Limb (tissue), 2 donors: ENCODE measurements at regions not wholly inside any gene's neighbourhood (a gene's known extent, or its start where the extent isn't known, plus 50 kb on each side); places are given as distances from the start of the nearest gene placed in this dataset.
"Not testable (repeated sequence)": the region's sequence is repeated elsewhere in the genome, so short reads cannot be mapped to it uniquely, and the experiment has no call there.

Experiments
- DNase-seq, 2 donors: peaks; one replicate each; pipeline ENCODE4 v3.0.0-alpha.2; 2016; ENCODE audit errors: extremely low spot score in 2 of 2

DNA sequence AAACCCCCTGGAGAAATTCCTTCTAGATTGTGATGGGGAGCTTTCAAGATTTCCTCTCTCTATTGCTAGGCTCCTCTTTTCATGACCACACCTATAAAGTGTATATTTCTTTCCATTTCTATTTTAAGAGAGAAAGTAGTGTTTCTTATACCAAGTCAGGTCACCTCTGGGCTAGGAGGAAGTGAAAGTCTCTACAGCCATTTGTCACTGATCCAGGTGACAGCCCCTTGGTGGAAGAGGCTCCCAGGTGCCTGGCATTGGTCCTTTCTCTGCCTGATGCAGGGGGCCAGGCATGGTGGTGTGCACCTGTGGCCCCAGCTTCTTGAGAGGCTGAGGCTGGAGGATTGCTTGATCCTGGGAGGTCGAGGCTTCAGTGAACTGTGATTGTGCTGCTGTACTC, 64.7 kb downstream of the DHCR7 start:
- no peak for DNase-seq

DNA sequence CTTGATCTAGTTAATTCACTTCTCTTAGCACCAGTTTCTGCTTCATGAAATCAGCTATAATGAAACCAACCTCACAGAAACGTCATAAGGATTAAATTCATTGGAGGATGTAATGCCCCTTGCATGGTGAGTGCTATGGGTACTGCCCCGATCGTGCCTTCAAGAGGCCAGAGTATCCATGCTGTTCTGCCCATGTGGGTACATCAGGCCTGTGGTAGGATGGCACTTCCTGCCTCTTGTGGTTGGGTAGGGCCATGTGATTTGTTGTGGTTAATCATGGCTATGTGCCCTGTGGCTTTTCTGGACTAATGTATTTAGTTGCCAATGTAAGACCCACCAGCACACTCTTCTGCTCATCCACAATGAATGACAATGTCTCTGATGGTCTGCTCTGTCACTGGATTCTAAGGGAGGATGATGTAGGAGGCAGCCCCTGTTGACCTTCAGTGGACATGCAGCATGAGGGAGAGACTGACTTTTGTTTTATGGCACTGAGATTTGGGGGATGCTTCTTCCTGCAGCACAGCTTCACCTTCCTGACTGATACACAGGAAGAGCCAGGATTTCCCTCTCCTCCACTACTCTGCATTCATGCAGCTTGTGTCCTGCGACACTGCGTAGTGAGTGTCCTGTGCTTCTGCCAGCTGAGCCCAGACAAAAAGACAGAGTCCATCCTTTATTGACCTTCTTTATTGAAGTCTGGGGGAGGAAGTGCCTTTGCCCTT, 66.2 kb downstream of the DHCR7 start:
- DNase-seq, result no peak

DNA sequence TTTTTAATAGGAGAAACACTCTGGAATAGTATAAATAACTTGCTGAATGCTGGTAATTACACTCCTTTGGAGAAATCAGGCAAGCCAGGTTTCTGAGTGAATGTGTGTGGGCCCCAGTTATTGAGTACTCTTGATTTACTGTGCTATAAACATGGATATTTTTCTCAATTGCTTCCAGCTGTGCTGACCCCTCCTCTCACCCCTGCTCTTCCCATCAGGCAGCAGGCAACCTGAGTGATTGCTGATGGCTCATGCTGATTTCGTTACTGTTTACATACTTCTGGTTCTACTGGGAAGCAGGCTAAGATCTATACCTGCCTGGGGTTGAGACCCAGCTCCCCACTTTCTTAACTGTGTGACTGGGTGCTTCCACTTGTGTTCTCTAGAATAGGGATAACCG, 68.5 kb downstream of the DHCR7 start:
- DNase-seq, result no peak

DNA sequence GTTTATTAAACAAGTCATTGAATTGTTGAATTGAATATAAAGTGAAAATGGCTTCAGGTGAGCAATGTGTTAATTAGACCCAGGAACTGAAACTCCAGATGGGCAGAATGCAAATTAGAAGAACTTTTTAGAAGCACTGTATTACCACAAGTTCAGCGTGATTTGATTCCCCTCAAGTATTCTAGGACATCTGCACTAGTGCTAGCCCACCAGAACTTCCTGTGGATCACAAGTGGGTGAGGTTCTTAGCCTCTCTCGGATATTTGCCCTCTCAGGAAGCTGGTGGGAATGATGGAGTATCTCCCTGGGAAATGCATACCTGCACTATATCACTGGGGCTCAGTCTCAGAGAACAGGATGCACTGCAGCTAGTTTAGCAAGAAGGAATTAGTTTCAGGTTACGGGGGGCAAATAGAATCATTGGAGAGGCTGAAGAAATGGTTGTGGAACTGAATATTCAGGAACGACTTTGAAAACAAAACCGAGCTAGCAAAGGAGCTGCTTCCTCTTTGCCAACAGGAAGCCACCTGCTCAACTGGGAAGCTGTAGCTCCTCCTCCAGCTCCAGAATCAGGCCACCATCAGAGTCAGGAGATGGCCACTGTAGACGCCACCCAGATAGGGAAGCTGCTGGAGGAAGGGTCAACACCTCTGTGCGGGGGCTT, 74.3 kb downstream of the DHCR7 start:
- DNase-seq, result no peak

DNA sequence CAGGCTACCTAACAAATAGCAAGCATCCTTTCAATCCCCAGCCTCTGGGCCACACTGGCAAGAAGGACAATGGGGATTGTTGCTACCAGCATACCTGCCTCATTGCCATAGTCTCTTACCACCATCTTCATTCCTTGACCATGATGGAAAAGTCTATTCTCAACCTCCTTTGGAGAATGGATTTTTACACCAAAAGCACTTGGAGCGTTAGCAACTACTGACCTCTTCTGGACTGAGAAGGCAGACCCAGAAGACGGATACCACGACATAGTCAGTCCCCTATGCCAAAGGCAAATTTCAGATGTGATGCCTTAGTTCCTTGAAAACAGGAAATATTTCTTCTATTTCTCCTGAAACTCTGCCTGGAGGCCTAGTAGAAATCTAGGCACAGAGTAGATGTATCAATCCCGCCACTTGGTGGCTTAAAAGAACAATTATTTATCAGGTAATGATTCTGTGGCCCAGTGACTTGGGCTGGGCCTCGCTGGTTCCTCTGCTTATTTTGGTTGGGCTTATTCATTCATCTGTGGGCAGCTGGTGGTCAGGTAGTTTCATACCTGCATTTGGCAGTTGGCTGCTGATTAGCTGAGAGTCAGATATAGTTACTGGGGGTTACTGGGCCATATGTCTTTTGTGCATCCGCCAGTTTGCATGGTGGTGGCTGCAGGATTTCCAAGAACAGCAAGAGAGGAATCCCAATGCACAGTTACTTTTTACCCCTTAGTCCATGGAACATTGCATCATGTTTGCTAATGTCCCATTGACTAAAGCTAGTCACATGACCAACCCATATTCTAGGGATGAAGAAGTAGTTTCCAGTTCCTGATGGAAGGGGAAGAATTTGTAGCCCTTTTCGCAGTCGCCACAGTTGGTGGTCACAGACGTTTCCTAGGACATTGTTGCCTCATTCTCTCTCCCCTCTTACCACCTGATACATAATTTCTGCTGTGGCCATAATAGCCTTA, 75.2 kb downstream of the DHCR7 start:
- peak in 1 of 2 donors; percentile 38 for DNase-seq

DNA sequence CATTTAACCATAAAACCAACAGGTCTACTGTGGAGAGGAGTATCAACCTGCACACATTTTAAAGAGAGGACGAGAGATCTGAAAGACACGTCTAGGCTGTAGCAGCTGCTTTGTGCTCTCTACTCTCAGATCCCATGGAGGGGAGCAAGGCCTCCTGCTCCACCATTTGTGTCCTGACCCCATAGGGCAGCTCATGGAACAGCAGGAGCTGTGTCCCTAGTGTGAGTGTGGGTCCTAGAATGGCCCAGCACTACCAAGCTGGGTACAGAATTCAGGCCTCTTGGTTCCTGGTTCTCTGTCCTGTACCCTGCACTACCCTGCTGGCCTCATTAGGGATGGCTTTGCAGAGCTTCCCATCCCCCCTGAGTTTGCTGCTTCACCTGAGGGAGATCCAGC, 76.5 kb downstream of the DHCR7 start:
- DNase-seq, result no peak

DNA sequence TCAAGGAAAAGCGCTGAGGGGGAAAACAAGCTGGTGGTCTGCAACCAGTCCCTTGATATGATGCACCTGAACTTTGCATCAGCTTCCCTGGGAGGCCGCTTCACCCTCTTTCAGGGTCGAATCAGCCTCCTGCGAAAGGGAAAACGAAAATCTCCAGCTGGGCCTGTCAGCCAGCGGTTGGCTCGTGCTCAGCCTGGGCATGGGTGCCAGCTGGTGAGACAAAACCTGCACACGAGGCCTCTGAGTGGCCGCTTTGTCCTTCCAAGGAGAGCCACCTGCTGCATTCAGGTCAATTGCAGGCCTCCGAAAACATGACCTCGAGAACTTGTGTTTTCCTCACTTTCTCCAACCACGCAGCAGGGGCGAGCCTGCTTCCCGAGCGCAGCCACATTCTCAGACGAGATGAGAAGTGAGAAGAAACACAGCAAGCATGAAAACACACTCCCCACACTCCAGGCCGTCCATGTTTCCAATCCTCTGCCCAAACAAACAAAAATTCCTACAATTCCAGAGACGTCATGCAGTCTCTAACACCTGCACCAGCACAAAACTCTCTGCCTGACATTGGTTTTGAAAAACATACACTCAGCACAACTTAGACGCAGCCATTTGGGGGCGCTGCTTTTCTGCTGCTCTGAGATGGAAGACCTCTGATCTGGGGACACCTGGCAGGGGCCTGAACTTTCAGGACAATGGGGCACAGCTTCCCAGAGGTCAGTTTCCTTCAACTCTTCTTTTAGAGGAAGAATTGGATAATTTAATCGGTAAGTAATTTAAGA, 77.1 kb downstream of the DHCR7 start:
- no peak for DNase-seq

DNA sequence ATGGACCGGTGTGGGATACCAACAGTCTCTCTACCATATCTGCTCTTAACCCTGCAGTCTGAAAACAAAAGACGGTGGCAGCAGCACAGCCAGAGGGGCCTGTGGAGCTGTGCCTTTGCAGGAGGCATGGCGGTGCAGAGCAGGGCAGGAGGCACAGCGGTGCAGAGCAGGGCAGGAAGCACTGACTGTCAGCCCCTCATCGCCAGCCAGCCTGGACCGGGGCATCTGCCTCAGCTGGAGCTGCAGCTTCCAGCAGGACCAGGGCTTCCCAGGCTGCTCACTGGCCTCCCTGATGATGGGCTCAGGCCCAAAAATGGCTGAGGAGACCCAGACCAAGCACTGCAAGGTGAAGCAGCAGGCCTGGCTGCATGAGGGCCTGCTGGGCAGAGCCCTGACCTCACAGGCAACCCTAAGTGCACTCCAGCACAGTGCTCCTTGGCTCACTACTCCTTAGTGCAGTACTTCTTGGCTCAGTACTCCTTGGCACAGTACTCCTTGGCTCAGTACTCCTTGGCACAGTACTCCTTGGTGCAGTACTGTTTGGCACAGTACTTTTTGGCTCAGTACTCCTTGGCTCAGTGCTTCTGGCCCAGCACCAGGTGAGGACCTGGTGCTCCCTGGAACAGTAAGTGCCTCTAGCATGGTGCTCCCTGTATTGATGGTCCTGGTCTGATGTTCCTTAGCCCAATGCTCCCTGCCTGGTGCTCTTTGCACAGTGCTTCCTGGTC, 78.0 kb downstream of the DHCR7 start:
- DNase-seq, result no peak

DNA sequence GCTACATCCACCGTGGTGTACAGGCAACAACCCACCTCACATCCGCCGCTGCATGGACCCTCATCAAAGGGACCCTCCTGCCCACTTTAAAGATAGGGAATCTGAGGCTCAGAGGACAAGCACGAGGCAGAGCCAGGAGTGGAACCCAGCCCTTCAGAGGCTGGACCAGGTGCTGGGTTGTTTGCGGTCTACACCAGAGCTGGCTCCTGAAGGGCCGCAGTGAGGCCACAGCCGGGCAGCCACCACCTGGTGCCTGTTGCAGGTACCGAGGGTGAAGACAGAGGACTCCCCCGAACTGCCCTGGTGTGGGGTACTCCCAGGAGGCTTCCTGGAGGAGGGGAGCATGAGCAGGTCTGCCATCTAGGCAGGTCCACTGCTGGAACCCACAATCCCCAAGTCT, 78.8 kb downstream of the DHCR7 start:
- DNase-seq, result no peak

DNA sequence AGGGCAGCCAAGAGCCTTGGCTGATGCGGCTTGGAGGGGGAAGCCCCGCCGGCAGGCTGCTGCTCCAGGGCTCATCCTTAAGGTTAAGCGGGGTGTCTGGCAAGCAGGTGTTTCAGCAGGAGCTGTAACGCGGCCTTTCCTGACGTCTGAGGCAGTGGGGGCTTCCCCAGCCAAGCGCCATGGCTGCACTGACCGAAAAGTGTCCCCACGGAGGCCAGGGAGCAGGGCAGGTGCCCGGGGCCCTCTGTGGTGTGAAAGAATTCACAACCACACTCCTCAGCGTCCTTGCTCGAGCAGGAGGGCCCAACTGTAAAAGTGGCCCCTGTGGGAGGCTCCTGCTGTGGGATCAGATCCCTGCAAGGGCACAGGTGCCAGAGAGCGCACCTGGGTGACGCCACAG, 79.2 kb downstream of the DHCR7 start:
- DNase-seq, result no peak

DNA sequence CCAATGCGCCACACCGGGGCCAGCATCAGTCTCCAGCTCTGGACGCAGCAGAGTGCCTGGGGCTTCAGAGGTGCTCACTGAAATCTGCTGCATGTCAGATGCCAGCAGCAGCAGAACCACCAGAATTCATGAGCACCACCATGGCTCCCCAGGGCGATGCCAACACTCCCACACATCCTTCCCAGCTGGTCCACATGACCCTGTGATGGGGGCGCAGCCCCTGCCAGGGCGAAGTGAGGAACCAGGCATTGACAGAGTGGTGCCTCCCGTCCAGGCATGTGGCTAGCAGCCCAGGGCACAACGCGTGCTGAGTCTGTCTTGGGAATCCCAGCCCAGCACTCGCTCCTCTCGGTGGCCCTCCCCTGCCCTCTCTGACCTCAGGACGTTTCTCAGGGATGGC, 80.4 kb downstream of the DHCR7 start:
- no peak for DNase-seq

DNA sequence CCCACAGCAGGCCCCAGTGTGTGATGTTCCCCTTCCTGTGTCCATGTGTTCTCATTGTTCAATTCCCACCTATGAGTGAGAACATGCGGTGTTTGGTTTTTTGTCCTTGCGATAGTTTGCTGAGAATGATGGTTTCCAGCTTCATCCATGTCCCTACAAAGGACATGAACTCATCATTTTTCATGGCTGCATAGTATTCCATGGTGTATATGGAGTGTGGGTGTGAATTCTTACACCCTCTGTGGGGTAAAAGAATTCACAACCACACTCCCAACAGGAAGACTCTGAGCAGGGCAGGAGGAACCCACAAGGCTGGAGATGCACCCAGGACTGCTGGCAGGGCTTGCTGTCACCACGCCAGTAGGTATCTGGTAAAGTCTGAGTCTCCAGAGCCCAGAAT, 80.9 kb downstream of the DHCR7 start:
- DNase-seq, result not testable (repeated sequence)

DNA sequence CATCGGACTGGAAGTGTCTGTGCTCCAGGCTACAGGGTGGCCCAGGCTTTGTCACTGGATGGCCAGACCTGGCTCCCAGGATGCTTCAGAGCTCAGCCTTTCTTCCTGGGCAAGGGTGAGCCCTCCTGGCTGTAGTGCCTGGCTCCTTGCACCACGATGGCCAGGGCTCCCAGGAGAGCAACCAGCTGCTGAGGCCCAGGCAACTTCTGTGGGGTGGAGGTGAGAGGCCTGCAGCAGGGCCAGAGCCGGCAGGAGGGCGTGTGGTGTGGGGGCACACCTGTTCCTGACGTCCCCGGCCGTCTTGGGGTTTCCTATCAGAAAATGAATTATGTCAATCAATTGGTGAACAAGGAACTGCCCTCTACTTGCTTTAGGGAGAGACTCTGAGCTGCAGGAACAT, 82.1 kb downstream of the DHCR7 start:
- no peak for DNase-seq

DNA sequence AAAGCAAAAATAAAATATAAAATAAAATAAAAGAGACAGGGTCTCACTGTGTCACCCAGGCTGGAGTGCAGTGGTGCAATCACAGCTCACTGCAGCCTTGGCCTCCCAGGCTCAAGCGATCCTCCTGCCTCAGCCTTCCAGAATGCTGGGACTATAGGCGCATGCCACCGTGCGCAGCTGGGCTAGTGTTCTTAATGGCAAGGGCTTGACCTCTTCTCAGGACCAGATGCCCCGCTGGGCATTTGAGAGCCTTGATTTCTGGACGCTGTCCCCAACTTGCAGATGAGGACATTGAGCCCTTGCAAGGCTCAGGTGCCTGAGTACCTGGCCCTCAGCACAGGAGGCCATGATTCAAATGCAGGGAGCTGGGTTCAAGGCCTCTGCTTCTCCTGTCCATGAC, 82.6 kb downstream of the DHCR7 start:
- no peak for DNase-seq

DNA sequence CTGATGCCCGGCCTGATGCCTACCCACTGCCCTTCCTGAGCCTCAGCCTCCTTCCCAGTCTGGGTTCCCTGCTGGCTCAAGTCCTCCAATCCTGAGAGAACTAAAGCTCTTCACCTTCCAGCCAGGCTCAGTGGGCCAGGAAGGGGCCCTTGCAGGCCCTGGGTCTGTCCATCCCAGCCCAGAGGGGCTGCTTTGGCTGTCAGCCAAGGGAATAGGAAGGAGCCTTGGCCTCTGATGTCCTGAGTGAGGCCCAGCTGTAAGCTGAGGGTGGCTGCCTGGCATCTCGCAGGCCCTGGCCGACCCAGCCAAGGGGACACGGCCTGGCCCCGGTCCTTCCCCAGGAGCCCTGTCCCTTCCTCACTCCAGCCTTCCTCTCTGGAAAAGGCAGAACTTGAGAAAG, 83.4 kb downstream of the DHCR7 start:
- DNase-seq, result no peak

DNA sequence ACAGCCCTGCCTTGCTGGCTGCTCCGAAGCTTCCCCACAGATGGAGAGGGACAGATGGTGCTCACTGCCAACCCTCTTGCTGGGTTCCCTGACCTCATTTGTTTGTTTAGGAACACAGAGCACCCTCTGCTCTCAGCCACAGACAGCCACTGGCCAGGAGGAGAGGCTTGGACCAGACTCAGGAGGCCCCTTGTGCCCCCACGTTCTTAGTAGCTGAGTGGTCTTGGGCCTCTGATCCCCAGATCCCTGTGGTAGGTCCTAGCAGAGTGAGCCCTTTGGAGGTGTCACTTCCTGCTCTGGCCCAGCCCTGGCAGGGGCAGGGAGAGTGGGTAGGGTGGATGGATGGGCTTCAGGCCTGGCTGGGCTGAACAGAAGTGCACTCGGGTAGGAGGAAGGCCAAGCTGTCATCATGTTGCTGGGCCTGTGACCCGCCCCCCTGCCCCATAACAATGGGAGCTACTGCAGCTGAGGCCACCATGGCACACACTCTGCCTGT, 84.0 kb downstream of the DHCR7 start:
- DNase-seq, result no peak

DNA sequence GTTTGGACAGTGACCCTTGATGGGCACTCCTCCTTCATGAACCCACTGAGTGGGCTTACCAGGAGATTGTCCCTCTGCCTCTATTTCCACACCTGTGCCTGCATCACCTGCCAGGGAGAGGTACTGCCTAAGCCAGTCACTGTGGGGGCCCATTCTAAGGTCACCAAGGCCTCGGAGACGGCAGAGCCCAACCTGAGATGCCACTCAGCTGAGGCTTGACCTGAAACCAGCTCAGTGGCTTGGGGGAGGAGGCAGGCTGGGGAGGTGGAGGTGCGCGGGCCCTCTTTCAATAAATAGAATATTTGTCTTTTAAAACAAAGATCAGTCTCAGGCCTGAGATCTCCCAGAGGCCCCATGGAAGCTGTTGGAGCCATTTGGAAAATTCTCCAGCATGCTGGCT, 84.5 kb downstream of the DHCR7 start:
- DNase-seq, result no peak

DNA sequence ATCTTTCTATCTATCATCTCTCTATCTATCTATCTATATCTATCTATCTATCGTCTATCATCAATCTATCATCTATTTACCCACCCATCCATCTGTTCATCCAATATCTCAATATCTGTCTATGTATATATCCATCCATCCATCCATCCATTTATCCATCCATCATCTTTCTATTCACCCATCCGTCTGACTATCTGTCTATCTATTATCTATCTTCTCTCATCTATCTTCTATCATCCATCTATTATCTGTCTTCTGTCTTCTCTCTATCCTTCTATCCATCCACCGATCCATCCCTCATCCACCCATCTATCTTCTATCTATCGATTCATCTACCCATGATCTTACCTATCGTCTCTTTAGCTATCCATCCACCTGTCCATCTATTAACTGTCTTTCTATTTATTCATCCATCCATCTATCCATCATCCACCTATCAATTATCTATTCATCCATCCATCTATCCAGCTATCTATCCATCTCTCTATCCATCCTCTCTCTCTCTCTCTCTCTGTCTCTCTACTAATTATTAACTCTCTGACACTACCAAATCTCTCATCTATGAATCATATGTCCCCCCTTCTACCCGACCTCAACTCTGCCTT, 89.1 kb downstream of the DHCR7 start:
- no peak for DNase-seq

DNA sequence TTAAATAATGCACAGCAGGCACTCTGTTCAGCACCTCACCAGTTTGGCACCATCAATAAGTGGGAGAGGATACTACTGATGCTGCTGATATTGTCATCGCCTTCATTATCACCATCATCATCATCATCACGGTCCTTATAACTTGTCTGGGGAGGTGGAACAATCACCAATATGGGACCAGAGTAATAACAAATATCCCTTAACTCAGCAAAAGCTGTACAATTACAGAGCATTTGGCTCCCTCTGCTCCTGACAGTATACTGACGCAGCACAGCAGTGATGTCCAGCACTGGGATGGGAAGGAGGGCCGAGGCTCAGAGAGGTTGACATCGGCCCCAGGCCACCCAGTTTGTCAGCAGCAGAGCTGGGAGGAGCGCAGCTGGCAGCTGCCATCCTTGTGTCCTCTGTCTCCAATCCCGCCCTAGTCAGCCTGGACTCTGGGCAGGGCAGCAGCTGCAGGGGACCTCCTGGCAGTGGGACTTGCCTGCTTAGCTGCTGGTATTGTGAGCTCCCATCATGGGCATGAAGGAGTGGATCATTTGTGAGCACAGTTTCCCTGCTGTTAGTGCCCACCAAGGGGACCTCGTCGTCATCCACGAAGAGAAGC, 90.0 kb downstream of the DHCR7 start:
- DNase-seq, result no peak

DNA sequence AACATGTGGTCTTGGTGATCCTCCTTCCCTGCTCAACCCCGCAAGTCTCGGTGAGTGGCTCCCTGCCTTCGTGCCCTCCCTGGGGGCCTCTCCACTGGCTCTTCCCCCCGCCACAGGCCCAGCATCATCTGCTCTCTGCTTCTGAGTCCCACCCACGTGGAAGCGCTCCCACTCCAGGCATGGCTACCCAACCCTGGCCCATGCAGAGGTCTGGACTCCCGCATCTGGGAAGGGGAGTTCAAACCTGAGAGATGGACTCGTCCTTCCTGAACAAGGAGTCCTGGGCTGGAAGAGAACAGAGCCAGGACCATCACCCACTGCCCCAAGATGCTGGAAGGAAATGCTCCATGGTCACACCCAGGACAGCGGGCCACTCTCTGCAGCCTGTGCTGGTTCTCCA, 90.8 kb downstream of the DHCR7 start:
- DNase-seq, result no peak
